Keratinocyte (primary cell): ENCODE measurements at regions not wholly inside any gene's neighbourhood (a gene's known extent, or its start where the extent isn't known, plus 50 kb on each side); places are given as distances from the start of the nearest gene placed in this dataset.

Experiments
- DNase-seq: peaks from one replicate; pipeline ENCODE4 v3.0.0-alpha.2; 2011; ENCODE audit warnings: low read depth, missing footprints, low spot score
- FAIRE-seq: peaks from 2 replicates; lab custom pipeline; 2011; peaks lifted over from hg19 to GRCh38; lab: Jason Lieb, UNC
- H2AFZ ChIP-seq: 2 replicates; pipeline ENCODE4 v1.6.0; 2012; ENCODE audit warnings: low read length, control low read depth, inconsistent platforms; ENCODE audit not compliant: control insufficient read depth
- H3K27ac ChIP-seq: 2 replicates; pipeline ENCODE4 v1.5.1; 2011; ENCODE audit warnings: low read length; ENCODE audit not compliant: control insufficient read depth, insufficient read depth
- H3K27me3 ChIP-seq: 3 replicates; pipeline ENCODE4 v1.6.0; 2011; ENCODE audit warnings: low read length; ENCODE audit not compliant: control insufficient read depth, insufficient read depth; ENCODE audit errors: extremely low read depth
- H3K36me3 ChIP-seq, 2 experiments: 2 replicates in 1 of 2; 3 replicates in 1 of 2; pipeline ENCODE4 v1.5.1; 2011; ENCODE audit warnings: low read length in 2 of 2, mild to moderate bottlenecking in 1 of 2; ENCODE audit not compliant: control insufficient read depth in 2 of 2, insufficient read depth in 2 of 2; ENCODE audit errors: extremely low read depth in 1 of 2
- H3K4me1 ChIP-seq: 3 replicates; pipeline ENCODE4 v1.5.1; 2011; ENCODE audit warnings: low read length; ENCODE audit not compliant: control insufficient read depth, insufficient read depth; ENCODE audit errors: extremely low read depth
- H3K4me2 ChIP-seq: 3 replicates; pipeline ENCODE4 v1.6.0; 2011; ENCODE audit warnings: low read depth, low read length; ENCODE audit not compliant: control insufficient read depth, insufficient read depth; ENCODE audit errors: extremely low read depth
- H3K4me3 ChIP-seq, 3 experiments: fragments of 200-600 bp in 1 of 3; sonication (generic) in 1 of 3; 2 replicates in 2 of 3; 3 replicates in 1 of 3; pipeline ENCODE4 v1.5.1; 2011 to 2016; ENCODE audit warnings: low read length in 3 of 3, mild to moderate bottlenecking in 3 of 3, control low read depth in 2 of 3, inconsistent platforms in 1 of 3, low read depth in 1 of 3, mixed read lengths in 1 of 3, mixed run types in 1 of 3, moderate library complexity in 1 of 3; ENCODE audit not compliant: control insufficient read depth in 2 of 3, insufficient read depth in 2 of 3; ENCODE audit errors: extremely low read depth in 1 of 3
- H3K79me2 ChIP-seq: 2 replicates; pipeline ENCODE4 v1.6.0; 2012; ENCODE audit warnings: low read length; ENCODE audit not compliant: control insufficient read depth, insufficient read depth
- H3K9ac ChIP-seq: 3 replicates; pipeline ENCODE4 v1.6.0; 2011; ENCODE audit warnings: low read length; ENCODE audit not compliant: control insufficient read depth, insufficient read depth; ENCODE audit errors: extremely low read depth
- H3K9me1 ChIP-seq: 3 replicates; pipeline ENCODE4 v1.6.0; 2011; ENCODE audit warnings: low read length; ENCODE audit not compliant: control insufficient read depth, insufficient read depth; ENCODE audit errors: extremely low read depth
- H3K9me3 ChIP-seq: 2 replicates; pipeline ENCODE4 v1.5.1; 2012; ENCODE audit warnings: low read depth, low read length; ENCODE audit not compliant: control insufficient read depth
- H4K20me1 ChIP-seq: 3 replicates; pipeline ENCODE4 v1.6.0; 2011; ENCODE audit warnings: low read length; ENCODE audit not compliant: control insufficient read depth, insufficient read depth; ENCODE audit errors: extremely low read depth
- CTCF ChIP-seq, 3 experiments: IDR thresholded peaks in 1 of 3; conservative IDR thresholded peaks in 1 of 3; optimal IDR thresholded peaks in 1 of 3; 2 replicates in 2 of 3; 3 replicates in 1 of 3; pipeline versions ENCODE3 to v1.5.1; 2011; ENCODE audit warnings: low read length in 3 of 3, mild to moderate bottlenecking in 3 of 3, moderate library complexity in 2 of 3, control low read depth in 1 of 3, inconsistent platforms in 1 of 3; ENCODE audit not compliant: insufficient read depth in 2 of 3; ENCODE audit errors: extremely low read depth in 1 of 3
- EZH2 ChIP-seq: IDR thresholded peaks from one replicate; pipeline ENCODE4 v1.6.1; 2012; ENCODE audit warnings: inconsistent platforms, mild to moderate bottlenecking, low read length, moderate library complexity
- dilution Hi-C: fragments of 300-500 bp; cut with MboI; formaldehyde crosslinking; loops from one replicate; pipeline ENCODE4 v1.7.0; 2020; ENCODE audit warnings: low sequenced_read_pairs; ENCODE audit not compliant: extremely low pct_ligation_motif_present

DNA sequence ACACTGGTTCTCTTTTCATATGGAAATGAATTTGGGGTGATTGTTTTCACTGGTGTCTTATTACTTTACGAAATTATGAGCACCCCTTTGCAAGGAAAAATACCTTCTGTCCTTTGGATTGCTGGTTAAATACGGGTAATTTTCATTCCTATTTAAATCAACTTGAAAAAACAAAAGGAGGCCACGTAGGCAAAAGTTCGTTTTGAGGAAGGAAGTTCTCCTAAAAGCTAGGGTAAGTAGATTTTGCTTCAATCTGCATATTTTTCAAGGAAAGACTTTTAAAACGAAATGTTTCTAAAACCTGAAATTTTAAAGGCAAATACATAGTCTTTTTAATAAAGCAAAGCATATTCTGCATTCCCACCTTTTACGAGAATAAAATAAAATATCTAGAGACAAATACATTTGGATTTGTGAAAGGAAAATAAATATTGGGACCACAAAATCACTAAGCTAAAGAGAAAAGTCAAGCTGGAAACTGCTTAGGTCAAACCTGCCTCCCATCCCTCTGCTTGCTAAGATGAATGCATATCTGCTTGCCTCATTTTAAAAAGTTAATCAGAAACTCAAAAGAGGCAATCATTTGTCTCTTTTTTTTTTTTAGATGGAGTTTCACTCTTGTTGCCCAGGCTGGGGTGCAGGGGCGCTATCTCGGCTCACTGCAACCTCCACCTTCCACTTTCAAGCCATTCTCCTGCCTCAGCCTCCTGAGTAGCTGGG, 70.9 kb upstream of the ETS2 start:
- Histone ChIP-seq H4K20me1 (no peaks in the 10 kb centered on the region), H3K27me3 (no peaks in the 10 kb centered on the region), H3K4me3 (peak overlapping the region in 1 of 3 experiments; percentile 73), H3K79me2 (no peaks in the 10 kb centered on the region), H2AFZ (no peak overlapping the region), H3K4me2 (peak overlapping the region; percentile 99), H3K36me3 (no peaks in the 10 kb centered on the region), H3K9me1 (no peaks in the 10 kb centered on the region), H3K4me1 (peaks cover 6% of the 10 kb centered on the region), H3K9ac (peak overlapping the region; percentile 67), H3K9me3 (no peaks in the 10 kb centered on the region), H3K27ac (no peak overlapping the region)
- FAIRE-seq = no peak
- dilution Hi-C loops = no loop called here
- DNase-seq = no peak
- no peak for TF ChIP-seq CTCF (optimal IDR thresholded peaks at IDR 0.05 in 1 of 3, IDR thresholded peaks at IDR 0.05 in 1 of 3, conservative IDR thresholded peaks at IDR 0.05 in 1 of 3; ENCODE audit: extremely low read depth in 1 of 3, insufficient read depth in 2 of 3, low read length in 3 of 3)
- TF ChIP-seq EZH2 = no peak

DNA sequence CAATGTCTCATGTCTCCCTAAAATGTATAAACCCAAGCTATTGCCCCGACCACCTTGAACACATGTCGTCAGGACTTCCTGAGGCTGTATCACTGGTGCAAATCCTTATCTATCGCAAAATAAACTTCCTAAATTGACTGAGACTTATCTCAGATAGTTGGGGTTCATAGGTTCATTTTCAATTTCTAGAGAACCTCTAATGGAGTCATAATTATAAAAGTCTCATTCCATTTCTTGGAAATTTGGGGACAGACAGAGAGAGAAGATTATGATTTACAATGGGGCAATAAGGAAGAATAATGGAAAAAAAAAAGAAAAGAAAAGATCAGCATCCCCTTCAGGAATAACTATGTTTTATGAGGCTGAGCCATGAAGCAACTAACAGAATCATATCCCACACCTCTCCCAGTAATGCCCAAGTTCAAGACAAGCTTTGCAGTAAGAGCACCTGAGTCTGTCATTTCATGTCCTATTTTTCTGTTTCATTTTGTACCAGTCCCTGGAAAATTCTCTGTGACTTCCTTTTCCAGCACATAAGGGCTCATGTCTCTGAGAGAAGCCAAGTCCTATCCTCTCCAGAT, 70.0 kb upstream of the ETS2 start:
- H3K4me1 ChIP-seq = peaks cover 6% of the 10 kb centered on the region
- no peaks in the 10 kb centered on the region for H3K9me1 ChIP-seq
- no peaks in the 10 kb centered on the region for H3K79me2 ChIP-seq
- no peaks in the 10 kb centered on the region for H3K27me3 ChIP-seq
- no peak overlapping the region for H2AFZ ChIP-seq
- H3K4me2 ChIP-seq = no peak overlapping the region
- dilution Hi-C loops = no loop called here
- no peak overlapping the region for H3K9ac ChIP-seq
- H4K20me1 ChIP-seq = no peaks in the 10 kb centered on the region
- FAIRE-seq (no peak), DNase-seq (no peak)
- no peak overlapping the region for H3K4me3 ChIP-seq
- TF ChIP-seq CTCF (optimal IDR thresholded peaks at IDR 0.05 in 1 of 3, IDR thresholded peaks at IDR 0.05 in 1 of 3, conservative IDR thresholded peaks at IDR 0.05 in 1 of 3; ENCODE audit: extremely low read depth in 1 of 3, insufficient read depth in 2 of 3, low read length in 3 of 3) (no peak), EZH2 (no peak)
- no peaks in the 10 kb centered on the region for H3K36me3 ChIP-seq
- H3K9me3 ChIP-seq = no peaks in the 10 kb centered on the region
- no peak overlapping the region for H3K27ac ChIP-seq
